Activated CD4-positive, alpha-beta T cell treated with anti-CD3 and anti-CD28 coated beads for 36 hours (primary cell): ENCODE measurements at regions not wholly inside any gene's neighbourhood (a gene's known extent, or its start where the extent isn't known, plus 50 kb on each side); places are given as distances from the start of the nearest gene placed in this dataset.

Experiments
- ATAC-seq: fragments of 200-7000 bp; cut with Tn5 transposase; one replicate; pipeline ENCODE4 v1.10.0; 2021; ENCODE audit warnings: mild to moderate bottlenecking, moderate library complexity
- CTCF ChIA-PET: fragments of 350-600 bp; sonication (Branson Sonifier 250); formaldehyde crosslinking; loops from one replicate; lab custom pipeline; 2021; ENCODE audit warnings: antibody characterized with exemption; lab: Charles Lee
- POLR2A ChIA-PET: fragments of 350-600 bp; sonication (Branson Sonifier 250); formaldehyde crosslinking; loops from one replicate; lab custom pipeline; 2021; ENCODE audit warnings: antibody characterized with exemption, inconsistent platforms; lab: Charles Lee
- DNase-seq: peaks from one replicate; pipeline ENCODE4 v3.0.0-alpha.2; 2020
- H3K27ac Mint-ChIP-seq: one replicate; pipeline ENCODE4 v1.8.0; 2021; ENCODE audit warnings: mixed read lengths
- H3K27me3 Mint-ChIP-seq: one replicate; pipeline ENCODE4 v1.8.0; 2021; ENCODE audit warnings: mixed read lengths
- H3K36me3 Mint-ChIP-seq: one replicate; pipeline ENCODE4 v1.8.0; 2021; ENCODE audit warnings: low read depth, mixed read lengths
- H3K4me1 Mint-ChIP-seq: one replicate; pipeline ENCODE4 v1.8.0; 2021; ENCODE audit warnings: mixed read lengths
- H3K4me3 Mint-ChIP-seq: one replicate; pipeline ENCODE4 v1.8.0; 2021; ENCODE audit warnings: mild to moderate bottlenecking, moderate library complexity, mixed read lengths
- H3K9me3 Mint-ChIP-seq: one replicate; pipeline ENCODE4 v1.8.0; 2021; ENCODE audit warnings: low read depth, mixed read lengths
- intact Hi-C, 2 experiments: fragments of 100-400 bp; cut with DNase I in 1 of 2; cut with micrococcal nuclease in 1 of 2; formaldehyde crosslinking; loops; one replicate each; pipeline versions ENCODE4 v1.14.2 to v1.15.1; 2022 to 2024; cut with DNase I, micrococcal nuclease

- H3K27ac Mint-ChIP-seq = no peak overlapping the region
- peaks cover 3% of the 10 kb centered on the region for H3K36me3 Mint-ChIP-seq
- ATAC-seq (no peak), DNase-seq (no peak)
- POLR2A ChIA-PET = no interaction called here
- H3K4me3 Mint-ChIP-seq = no peak overlapping the region
- no peaks in the 10 kb centered on the region for H3K27me3 Mint-ChIP-seq
- no peaks in the 10 kb centered on the region for H3K4me1 Mint-ChIP-seq
- intact Hi-C loops = no loop called here
- peaks cover 12% of the 10 kb centered on the region for H3K9me3 Mint-ChIP-seq
- CTCF ChIA-PET = no interaction called here
Observed at GRCh38 chr2:16063251-16063850, 123.0 kb downstream of the MYCN start.

- intact Hi-C loops = no loop called here
- peaks cover 3% of the 10 kb centered on the region for H3K36me3 Mint-ChIP-seq
- POLR2A ChIA-PET = no interaction called here
- H3K4me3 Mint-ChIP-seq = no peak overlapping the region
- peaks cover 12% of the 10 kb centered on the region for H3K9me3 Mint-ChIP-seq
- no peak overlapping the region for H3K27ac Mint-ChIP-seq
- DNase-seq (no peak), ATAC-seq (no peak)
- no peaks in the 10 kb centered on the region for H3K27me3 Mint-ChIP-seq
- CTCF ChIA-PET = no interaction called here
- no peaks in the 10 kb centered on the region for H3K4me1 Mint-ChIP-seq
Observed at GRCh38 chr2:16062471-16063250, 122.3 kb downstream of the MYCN start.

GRCh38 chr2:16061441-16062217, 121.3 kb downstream of the MYCN start:
- no peak for ATAC-seq
- H3K27ac Mint-ChIP-seq = no peak overlapping the region
- H3K27me3 Mint-ChIP-seq = no peaks in the 10 kb centered on the region
- POLR2A ChIA-PET = no interaction called here
- H3K9me3 Mint-ChIP-seq = peaks cover 12% of the 10 kb centered on the region
- H3K36me3 Mint-ChIP-seq = peaks cover 3% of the 10 kb centered on the region
- CTCF ChIA-PET = interaction anchor here (0.6 kb wide), 1 partner anchor 377 kb away, joined by 3 read pairs; no protein-coding TSS in a partner anchor
- H3K4me1 Mint-ChIP-seq = no peaks in the 10 kb centered on the region
- no peak for DNase-seq
- H3K4me3 Mint-ChIP-seq = no peak overlapping the region
- intact Hi-C loops = no loop called here

- ChIA-PET POLR2A (no interaction called here), CTCF (no interaction called here)
- H3K9me3 Mint-ChIP-seq = peaks cover 12% of the 10 kb centered on the region
- DNase-seq = no peak
- H3K4me1 Mint-ChIP-seq = peaks cover 1% of the 10 kb centered on the region
- no peak overlapping the region for H3K4me3 Mint-ChIP-seq
- H3K27ac Mint-ChIP-seq = no peak overlapping the region
- H3K27me3 Mint-ChIP-seq = no peaks in the 10 kb centered on the region
- ATAC-seq = no peak
- intact Hi-C loops = no loop called here
- H3K36me3 Mint-ChIP-seq = peaks cover 3% of the 10 kb centered on the region
Observed at GRCh38 chr2:16060936-16061338, 120.6 kb downstream of the MYCN start.

GRCh38 chr2:16060125-16060935, 120.0 kb downstream of the MYCN start:
- ChIA-PET CTCF (no interaction called here), POLR2A (no interaction called here)
- Mint-ChIP-seq H3K4me1 (peaks cover 2% of the 10 kb centered on the region), H3K27ac (no peak overlapping the region), H3K27me3 (no peaks in the 10 kb centered on the region), H3K36me3 (peaks cover 3% of the 10 kb centered on the region), H3K4me3 (no peak overlapping the region), H3K9me3 (peaks cover 12% of the 10 kb centered on the region)
- DNase-seq (no peak), ATAC-seq (no peak)
- intact Hi-C loops = no loop called here

- Mint-ChIP-seq H3K9me3 (peaks cover 10% of the 10 kb centered on the region), H3K4me1 (peaks cover 2% of the 10 kb centered on the region), H3K4me3 (no peak overlapping the region), H3K36me3 (peaks cover 3% of the 10 kb centered on the region), H3K27ac (no peak overlapping the region), H3K27me3 (no peaks in the 10 kb centered on the region)
- no peak for ATAC-seq
- intact Hi-C loops = no loop called here
- ChIA-PET POLR2A (interaction anchor here (0.5 kb wide), 1 partner anchor 629 kb away, joined by 3 read pairs; no protein-coding TSS in a partner anchor), CTCF (no interaction called here)
- DNase-seq = no peak
Observed at GRCh38 chr2:16059393-16060016, 119.2 kb downstream of the MYCN start.

GRCh38 chr2:16058747-16059358, 118.5 kb downstream of the MYCN start:
- POLR2A ChIA-PET = interaction anchor here (0.5 kb wide), 1 partner anchor 630 kb away, joined by 3 read pairs; no protein-coding TSS in a partner anchor
- ATAC-seq (no peak), DNase-seq (no peak)
- H3K4me3 Mint-ChIP-seq = no peak overlapping the region
- H3K36me3 Mint-ChIP-seq = peaks cover 2% of the 10 kb centered on the region
- CTCF ChIA-PET = no interaction called here
- H3K4me1 Mint-ChIP-seq = peaks cover 2% of the 10 kb centered on the region
- intact Hi-C loops = no loop called here
- no peaks in the 10 kb centered on the region for H3K27me3 Mint-ChIP-seq
- H3K27ac Mint-ChIP-seq = no peak overlapping the region
- H3K9me3 Mint-ChIP-seq = peaks cover 5% of the 10 kb centered on the region

GRCh38 chr2:16058256-16058655, 117.9 kb downstream of the MYCN start:
- H3K4me3 Mint-ChIP-seq = no peak overlapping the region
- POLR2A ChIA-PET = no interaction called here
- no peak for ATAC-seq
- CTCF ChIA-PET = no interaction called here
- no peak for DNase-seq
- no peaks in the 10 kb centered on the region for H3K27me3 Mint-ChIP-seq
- H3K27ac Mint-ChIP-seq = no peak overlapping the region
- peaks cover 2% of the 10 kb centered on the region for H3K9me3 Mint-ChIP-seq
- H3K36me3 Mint-ChIP-seq = no peaks in the 10 kb centered on the region
- peaks cover 2% of the 10 kb centered on the region for H3K4me1 Mint-ChIP-seq
- intact Hi-C loops = no loop called here

- Mint-ChIP-seq H3K4me3 (no peak overlapping the region), H3K27ac (no peak overlapping the region), H3K4me1 (peaks cover 2% of the 10 kb centered on the region), H3K27me3 (no peaks in the 10 kb centered on the region), H3K36me3 (no peaks in the 10 kb centered on the region), H3K9me3 (peaks cover 2% of the 10 kb centered on the region)
- ChIA-PET POLR2A (no interaction called here), CTCF (no interaction called here)
- intact Hi-C loops = no loop called here
- ATAC-seq (no peak), DNase-seq (no peak)
Observed at GRCh38 chr2:16057661-16058060, 117.3 kb downstream of the MYCN start.

- ChIA-PET CTCF (no interaction called here), POLR2A (no interaction called here)
- ATAC-seq (no peak), DNase-seq (no peak)
- H3K4me1 Mint-ChIP-seq = peaks cover 2% of the 10 kb centered on the region
- H3K9me3 Mint-ChIP-seq = no peaks in the 10 kb centered on the region
- H3K36me3 Mint-ChIP-seq = no peaks in the 10 kb centered on the region
- no peak overlapping the region for H3K4me3 Mint-ChIP-seq
- intact Hi-C loops = no loop called here
- H3K27ac Mint-ChIP-seq = no peak overlapping the region
- H3K27me3 Mint-ChIP-seq = no peaks in the 10 kb centered on the region
Observed at GRCh38 chr2:16055848-16056580, 115.7 kb downstream of the MYCN start.
